GM12891 (cell line): ENCODE measurements at regions not wholly inside any gene's neighbourhood (a gene's known extent, or its start where the extent isn't known, plus 50 kb on each side); places are given as distances from the start of the nearest gene placed in this dataset.
"Not testable (repeated sequence)": the region's sequence is repeated elsewhere in the genome, so short reads cannot be mapped to it uniquely, and the experiment has no call there.

Experiments
- DNase-seq: peaks from one replicate; pipeline ENCODE4 v3.0.0; 2011; ENCODE audit warnings: low spot score; ENCODE audit not compliant: insufficient read length
- FAIRE-seq: peaks from 2 replicates; lab custom pipeline; 2011; peaks lifted over from hg19 to GRCh38; lab: Jason Lieb, UNC
- PAX5 ChIP-seq: IDR thresholded peaks from 2 replicates; pipeline ENCODE4 v1.6.1; 2011; ENCODE audit warnings: low read length, moderate library complexity, mild to moderate bottlenecking; ENCODE audit not compliant: insufficient read depth, severe bottlenecking
- POLR2A ChIP-seq: IDR thresholded peaks from 2 replicates; pipeline ENCODE4 v1.6.1; 2011; ENCODE audit warnings: low read depth, low read length, control low read depth
- POLR2AphosphoS5 ChIP-seq: IDR thresholded peaks from 2 replicates; pipeline ENCODE4 v1.6.1; 2011; ENCODE audit warnings: low read depth, low read length, control low read depth
- POU2F2 ChIP-seq: IDR thresholded peaks from 2 replicates; pipeline ENCODE4 v1.6.1; 2011; ENCODE audit warnings: low read depth, mild to moderate bottlenecking, control low read depth, low read length, moderate library complexity
- SPI1 ChIP-seq: IDR thresholded peaks from 2 replicates; pipeline ENCODE4 v1.6.1; 2011; ENCODE audit warnings: low read depth, low read length, control low read depth
- TAF1 ChIP-seq: IDR thresholded peaks from 2 replicates; pipeline ENCODE4 v1.6.1; 2011; ENCODE audit warnings: low read depth, low read length, control low read depth

DNA sequence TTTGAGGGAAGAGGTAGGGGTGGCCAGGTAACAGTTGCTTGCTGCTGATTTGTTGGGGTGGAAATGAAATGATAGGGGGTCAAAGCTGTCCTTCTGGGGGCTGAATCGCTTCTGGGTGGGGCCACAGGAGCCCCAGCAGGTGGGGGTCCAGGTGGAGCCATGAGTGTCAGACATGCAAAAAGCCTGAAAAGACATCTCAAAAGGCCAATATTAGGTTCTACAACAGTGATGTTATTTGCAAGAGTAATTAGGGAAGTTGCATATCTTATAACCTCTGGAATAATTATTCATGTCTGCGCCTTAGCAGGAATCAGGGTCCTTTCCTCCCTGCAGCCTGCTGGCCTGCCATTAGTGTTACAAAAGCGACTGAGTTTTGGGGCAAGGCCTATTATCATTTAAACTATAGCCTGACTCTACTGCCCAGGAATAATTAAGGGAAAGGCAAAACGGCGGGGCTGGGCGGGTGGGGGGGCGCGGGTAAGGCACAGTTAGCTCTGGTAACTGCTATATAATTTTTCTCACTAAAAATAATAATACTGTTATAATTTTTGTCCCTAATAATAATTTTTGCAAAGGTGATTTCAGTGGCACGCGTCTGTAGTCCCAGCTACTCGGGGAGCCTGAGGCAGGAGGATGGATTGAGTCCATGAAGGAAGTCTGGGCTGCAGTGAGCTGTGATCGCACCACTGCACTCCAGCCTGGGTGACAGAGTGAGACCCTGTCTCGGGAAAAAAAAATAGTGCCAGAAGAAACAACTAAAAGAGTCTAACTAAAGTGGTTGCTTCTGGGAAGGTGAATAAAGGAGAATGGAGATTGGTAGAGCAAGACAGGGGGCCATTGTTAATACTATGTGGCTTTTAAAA, 145.7 kb downstream of the MAGEB17 start:
- DNase-seq (no peak), FAIRE-seq (no peak)
- TF ChIP-seq POLR2AphosphoS5 (no peak), PAX5 (no peak), POU2F2 (no peak), POLR2A (no peak), TAF1 (no peak), SPI1 (no peak)

DNA sequence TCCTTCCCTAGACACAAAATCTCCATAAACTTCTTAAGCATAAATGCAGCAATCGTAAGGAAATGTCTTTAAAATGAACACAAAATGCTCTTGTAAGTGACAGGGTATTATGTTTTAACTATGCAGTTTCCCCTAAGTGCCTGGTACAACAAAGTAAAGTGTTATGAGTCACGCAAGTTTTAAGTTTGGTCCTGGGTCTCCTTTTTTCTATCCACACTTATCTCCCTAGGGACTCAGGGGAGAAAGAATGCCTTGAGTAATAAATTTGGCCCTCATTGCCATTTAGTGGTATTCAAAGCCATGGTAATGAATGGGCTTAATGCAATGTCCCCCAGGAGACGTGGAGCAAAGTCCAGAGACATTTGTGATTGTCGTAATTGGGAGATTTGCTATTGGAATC, 149.1 kb downstream of the MAGEB17 start:
- FAIRE-seq (no peak), DNase-seq (no peak)
- TF ChIP-seq POLR2A (no peak), TAF1 (no peak), SPI1 (no peak), PAX5 (no peak), POU2F2 (no peak), POLR2AphosphoS5 (no peak)

DNA sequence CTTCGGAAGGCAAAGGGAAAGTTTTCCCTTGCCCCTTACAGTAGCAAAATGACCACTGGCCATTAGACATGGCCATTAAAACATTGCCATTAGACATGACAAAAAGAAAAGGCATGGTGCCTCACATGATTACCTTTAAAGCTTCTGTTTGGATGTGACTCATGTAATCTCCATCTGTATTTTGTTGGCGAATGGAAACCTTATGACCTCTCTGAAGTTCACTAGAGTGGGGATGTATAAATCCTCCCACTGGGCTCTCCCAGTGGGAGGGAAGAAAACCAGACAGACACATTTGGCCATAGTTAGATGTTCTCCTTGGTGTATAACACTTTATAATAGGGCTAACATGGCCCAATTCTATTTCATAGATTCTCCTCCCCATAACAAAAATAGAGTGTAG, 152.6 kb downstream of the MAGEB17 start:
- no peak for FAIRE-seq

DNA sequence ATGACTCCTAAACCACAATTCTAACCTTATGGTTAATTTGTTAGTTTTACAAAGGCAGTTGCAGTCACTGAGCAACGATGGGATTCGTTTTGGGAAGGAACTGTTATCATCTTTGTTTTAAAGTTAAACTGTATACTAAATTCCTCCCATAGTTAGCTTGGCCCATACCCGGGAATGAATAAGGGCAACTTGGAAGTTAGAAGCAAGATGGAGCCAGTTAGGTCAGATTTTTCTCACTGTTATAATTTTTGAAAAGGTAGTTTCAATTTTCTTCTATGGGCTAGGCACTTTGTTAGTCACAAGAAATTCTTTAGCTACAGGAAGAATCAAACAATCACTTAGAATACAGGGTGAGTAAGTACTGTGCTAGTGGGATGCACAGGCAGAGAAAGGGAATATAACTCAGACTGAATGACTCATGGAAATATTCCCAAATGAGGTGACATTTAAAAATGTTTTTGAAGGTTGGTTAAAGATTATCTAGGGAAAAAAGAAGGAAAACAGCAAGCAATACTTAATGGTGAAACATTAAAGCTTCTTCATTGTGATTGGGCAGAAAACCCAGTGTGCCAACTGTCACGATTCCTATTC, 153.6 kb downstream of the MAGEB17 start:
- TF ChIP-seq TAF1 (no peak), POLR2AphosphoS5 (no peak), POLR2A (no peak), SPI1 (no peak), PAX5 (no peak), POU2F2 (no peak)
- no peak for FAIRE-seq
- no peak for DNase-seq

More for the DNA sequence above, 152.6 kb downstream of the MAGEB17 start:
- DNase-seq, result no peak
- TF ChIP-seq TAF1 (no peak), POLR2A (no peak), PAX5 (no peak), POU2F2 (no peak), POLR2AphosphoS5 (no peak), SPI1 (no peak)

DNA sequence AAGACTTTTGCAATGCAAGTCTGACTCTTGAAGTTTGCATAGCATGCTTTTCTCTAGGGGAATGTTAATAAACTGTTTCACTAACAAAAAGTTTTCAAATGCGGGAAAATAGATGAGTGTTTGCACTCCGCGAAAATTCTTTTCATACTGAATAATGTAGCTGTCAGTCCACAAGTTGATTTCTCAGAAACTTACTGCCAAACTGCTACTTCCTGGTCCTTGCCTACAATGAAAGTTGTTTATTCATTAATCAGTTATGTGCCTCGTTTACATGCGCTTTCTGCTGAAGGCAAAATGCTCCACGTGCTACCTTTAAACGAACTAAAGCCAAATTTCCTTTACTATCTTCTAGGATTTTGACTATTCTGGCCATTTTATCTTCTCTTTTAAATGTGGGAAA, 166.2 kb downstream of the MAGEB17 start:
- no peak for TF ChIP-seq POU2F2
- TF ChIP-seq TAF1, result no peak
- TF ChIP-seq POLR2A, result no peak
- no peak for TF ChIP-seq SPI1
- no peak for TF ChIP-seq POLR2AphosphoS5
- no peak for TF ChIP-seq PAX5
- no peak for FAIRE-seq
- no peak for DNase-seq

DNA sequence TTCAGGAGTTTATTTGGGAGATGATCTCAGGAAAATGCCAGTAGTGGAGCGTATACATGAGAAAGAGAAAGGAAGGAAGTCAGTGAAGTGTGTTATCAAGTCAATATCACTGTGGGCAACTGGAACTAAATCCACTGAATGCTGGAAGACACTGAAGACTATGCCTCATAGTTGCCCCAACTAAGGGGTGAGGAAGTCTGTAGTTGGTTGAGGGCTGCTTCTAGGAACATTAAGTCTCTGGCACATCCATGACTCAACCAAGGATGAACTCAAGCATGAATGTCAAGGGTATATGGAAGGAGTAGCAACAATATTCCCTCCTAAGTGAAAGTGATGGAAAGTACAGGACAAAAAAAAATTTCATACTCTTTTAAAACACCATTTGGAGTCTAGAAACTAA, 167.9 kb downstream of the MAGEB17 start:
- FAIRE-seq, result no peak
- TF ChIP-seq TAF1 (no peak), POLR2AphosphoS5 (no peak), PAX5 (no peak), POU2F2 (no peak), SPI1 (no peak), POLR2A (no peak)
- DNase-seq, result no peak

DNA sequence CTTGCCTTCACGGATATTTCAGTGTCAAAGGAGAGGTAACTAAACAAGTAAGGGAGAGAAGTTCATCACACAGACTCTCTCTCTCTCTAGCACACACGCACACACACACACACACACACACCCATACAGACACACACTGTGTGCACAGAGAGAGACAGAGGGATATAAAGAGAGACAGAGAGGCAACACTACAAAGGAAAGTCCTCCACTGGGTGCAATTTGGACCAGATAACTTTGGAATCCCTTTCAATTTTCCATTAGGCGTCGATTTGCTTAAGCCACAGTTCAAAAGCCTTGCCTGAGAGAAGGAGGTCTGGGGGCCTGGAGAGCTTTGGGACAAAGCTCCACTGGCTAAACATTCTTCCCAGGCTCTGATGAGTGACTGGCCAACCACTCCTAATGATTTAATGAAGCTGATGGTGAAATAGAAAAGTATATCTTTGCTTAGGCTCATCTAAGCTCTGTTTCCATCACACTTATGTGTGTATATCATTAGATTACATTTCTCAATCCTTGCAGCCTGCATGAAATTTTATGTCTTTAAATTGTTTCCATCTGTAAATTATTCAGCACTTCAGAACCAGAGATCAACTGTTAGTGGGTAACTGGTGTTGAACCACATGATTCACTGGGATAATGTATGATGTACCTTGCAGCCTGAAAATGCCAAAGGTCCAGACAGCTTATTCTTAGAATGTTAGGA, 180.8 kb downstream of the MAGEB17 start:
- no peak for FAIRE-seq
- TF ChIP-seq POLR2AphosphoS5, result no peak
- no peak for TF ChIP-seq POU2F2
- TF ChIP-seq PAX5, result no peak
- TF ChIP-seq POLR2A, result no peak
- TF ChIP-seq TAF1, result no peak
- no peak for TF ChIP-seq SPI1
- no peak for DNase-seq

DNA sequence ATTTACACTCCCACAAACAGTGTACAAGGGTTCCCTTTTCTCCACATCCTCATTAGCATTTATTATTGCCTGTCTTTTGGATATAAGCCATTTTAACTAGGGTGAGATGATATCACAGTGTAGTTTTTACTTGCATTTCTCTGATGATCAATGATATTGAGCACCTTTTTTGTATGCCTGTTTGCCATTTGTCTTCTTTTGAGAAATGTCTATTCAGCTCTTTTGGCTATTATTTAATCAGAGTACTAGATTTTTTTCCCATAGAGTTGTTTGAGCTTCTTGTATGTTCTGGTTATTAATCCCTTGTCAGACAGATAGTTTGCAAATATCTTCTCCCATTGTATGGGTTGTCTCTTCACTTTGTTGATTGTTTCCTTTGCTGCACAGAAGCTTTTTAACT, 190.6 kb downstream of the MAGEB17 start:
- no peak for TF ChIP-seq POLR2AphosphoS5
- no peak for TF ChIP-seq PAX5
- TF ChIP-seq POU2F2, result no peak
- no peak for TF ChIP-seq TAF1
- TF ChIP-seq SPI1, result no peak
- no peak for TF ChIP-seq POLR2A
- FAIRE-seq, result no peak
- no peak for DNase-seq

DNA sequence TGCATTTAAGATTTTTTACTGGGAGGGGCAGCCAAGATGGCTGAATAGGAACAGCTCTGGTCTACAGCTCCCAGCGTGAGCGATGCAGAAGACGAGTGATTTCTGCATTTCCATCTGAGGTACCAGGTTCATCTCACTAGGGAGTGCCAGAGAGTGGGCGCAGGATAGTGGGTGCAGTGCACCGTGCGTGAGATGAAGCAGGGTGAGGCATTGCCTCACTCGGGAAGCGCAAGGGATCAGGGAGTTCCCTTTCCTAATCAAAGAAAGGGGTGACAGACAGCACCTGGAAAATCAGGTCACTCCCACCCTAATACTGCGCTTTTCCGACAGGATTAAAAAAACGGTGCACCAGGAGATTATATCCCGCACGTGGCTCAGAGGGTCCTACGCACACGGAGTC, 192.8 kb downstream of the MAGEB17 start:
- FAIRE-seq, DNase-seq: not testable (repeated sequence)
